Dermis blood vessel endothelial cell (primary cell): ENCODE measurements at regions not wholly inside any gene's neighbourhood (a gene's known extent, or its start where the extent isn't known, plus 50 kb on each side); places are given as distances from the start of the nearest gene placed in this dataset.

Source experiments
- DNase-seq: peaks from one replicate; pipeline ENCODE4 v3.0.0; 2010

DNA sequence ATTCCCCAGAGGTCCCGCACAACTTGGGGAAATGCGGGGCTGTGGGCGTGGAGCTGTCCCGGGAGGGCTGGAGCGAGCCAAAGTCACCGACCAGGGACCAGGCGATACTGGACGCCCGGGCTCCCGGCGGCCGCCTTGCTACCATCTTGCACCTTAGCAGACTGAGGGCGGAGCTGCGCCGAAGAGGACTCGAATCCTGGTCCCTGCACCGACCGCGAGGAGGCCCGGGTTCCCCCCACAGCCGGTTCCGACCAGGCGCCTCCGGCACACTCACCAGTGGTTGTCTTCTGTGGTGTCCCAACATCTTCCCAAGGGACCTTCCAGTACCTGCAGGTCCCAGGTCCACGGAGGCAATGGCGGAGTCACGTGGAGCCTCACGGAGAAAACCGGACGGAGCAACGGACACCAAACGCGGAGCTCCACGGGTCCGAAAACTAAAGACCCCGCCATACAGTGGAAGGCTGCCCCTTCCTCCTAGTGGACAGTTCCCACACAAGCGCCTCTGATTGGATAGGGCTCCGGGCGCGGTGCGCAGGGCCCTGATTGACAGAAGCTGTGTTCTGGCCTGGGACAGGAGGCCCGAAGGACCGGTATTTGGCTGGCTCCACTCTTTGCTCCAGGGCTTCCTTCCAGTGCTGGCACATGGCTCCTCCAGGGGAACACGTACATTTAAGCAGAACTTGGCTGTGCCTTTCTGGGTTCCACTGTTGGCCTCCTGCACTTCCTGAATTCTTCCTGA lies 124.6 kb upstream of the ZNF479 start:
- DNase-seq: no peak

DNA sequence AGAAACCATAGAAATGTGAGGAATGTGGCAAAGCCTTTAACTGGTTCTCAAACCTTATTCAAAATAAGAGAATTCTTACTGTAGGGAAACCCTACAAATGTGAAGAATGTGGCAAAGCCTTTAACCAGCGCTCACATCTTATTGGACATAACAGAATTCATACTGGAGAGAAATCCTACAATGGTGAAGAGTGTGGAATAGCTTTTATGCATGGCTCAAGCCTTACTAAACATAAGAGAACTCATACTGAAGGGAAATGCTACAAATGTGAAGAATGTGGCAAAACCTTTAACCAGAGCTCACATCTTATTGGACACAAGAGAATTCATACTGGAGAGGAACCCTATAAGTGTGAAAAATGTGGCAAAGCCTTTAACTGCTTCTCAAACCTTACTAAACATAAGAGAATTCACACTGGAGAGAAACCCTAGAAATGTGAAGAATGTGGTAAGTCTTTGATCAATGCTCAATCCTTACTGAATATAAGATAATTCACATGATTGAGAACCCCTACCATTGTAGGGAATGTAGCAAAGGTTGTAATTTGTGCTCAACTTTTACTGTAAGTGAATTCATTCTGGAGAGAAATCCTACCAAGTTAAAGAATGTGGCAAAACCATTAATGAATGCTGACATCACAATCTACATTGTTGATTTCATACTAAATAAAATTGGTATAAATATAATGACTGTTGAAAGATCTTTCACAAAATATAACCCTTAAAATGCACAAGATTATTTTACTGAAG lies 142.5 kb upstream of the ZNF479 start:
- no peak for DNase-seq

DNA sequence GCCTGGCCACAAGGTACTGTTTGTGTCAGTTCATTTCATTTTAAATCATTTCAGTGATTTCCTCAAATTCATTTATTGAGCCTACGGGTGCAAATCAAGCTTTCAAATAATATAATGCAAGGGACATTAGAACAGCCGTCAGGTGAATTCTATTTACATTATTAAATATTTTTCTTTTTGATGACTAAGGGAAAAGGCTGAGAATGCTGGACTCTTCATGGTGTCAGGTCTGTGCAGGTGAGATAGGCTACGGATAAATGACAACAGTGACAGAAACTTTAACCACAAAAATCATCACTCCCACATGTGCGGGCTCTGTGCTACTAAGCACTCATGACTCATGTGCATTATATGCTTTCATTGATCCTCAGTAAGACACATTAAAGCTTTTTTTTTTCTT lies 149.2 kb upstream of the ZNF716 start:
- DNase-seq: no peak

DNA sequence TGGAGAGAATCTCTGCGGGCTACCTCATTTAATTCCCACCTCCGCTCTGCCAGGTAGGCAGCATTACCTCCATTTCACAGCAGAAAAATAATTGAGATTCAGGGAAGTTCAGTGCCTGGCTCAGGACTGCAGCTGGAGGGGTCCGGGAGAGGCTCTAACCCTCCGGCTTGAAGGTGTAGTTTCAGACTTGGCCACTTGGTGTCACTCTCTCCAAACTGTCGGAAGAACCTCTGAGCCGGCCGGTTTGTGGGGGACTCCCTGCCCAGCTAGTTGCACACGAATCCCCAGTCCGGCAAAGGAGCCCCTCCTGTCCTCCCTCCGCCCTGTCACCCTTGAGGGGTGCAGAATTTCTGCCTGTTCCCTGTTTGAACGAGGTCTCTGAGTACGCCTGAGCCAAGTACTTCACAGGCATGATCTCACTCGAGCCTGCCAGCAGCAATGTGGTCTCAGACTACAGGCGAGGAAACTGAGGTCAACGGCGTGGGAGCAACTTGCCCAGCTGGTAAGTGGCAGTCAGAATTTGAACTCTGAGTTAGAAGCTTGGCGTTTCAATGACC lies 144.7 kb upstream of the ZNF716 start:
- no peak for DNase-seq

GRCh38 chr7:57308631-57309408 lies 141.2 kb upstream of the ZNF716 start:
- no peak for DNase-seq

GRCh38 chr7:57327081-57327480 lies 122.9 kb upstream of the ZNF716 start:
- DNase-seq: no peak

DNA sequence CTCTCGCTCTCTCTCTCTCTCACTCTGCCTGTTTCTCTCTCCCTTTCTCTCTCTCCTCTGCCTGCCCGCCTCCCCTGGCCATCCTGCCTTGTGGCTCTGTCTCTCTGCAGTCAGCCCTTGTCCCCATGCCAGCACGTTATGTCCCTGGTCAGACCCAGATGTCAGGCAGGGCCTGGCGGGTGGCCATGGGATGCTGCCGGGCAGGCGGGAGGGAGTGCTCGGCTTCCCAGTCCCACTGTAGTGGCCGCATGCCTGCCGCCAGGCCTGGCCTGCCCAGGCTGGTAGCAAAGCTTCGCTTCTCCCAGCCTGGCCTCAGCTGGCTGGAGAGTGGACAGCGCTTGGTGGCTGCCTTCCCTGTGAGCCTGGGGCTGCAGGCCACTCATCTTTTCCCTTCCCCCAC lies 121.5 kb upstream of the ZNF716 start:
- no peak for DNase-seq

- DNase-seq: no peak
These were observed 121.0 kb upstream of the ZNF716 start for GRCh38 chr7:57328963-57329362.

DNA sequence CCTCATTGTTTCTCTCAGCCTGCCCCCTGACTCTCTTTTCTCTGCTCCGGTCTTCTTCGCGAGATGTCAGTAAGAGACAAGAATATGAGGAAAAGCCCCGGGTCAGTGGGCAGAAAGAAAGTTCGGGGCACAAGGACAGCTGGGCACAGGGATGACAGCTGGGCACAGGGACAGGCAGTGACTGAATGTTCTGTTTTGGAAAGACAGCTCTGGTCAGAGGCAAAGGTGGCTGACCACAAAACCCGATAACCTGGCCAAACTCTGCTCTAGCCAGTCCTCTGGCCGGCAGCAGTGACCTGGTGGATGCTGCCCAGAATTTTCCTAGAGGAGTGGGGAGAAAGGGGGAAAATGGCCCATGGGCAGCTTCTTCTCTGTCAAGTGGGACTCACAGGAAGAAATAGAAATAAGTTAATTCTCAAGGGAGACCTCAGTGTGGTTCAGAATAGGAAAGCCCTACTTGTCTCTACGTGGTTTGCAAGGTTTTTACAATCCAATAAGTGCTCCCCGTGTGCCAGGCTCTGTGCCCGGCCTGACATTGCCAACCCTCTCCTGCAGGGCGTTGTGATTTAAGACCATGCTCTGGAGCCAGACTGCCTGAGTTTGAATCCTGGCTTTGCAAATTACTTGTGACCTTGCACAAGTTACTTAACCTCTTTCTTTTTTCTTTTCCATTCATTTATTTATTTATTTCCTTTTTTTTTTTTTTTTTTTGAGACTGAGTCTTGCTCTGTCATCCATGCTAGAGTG lies 110.6 kb upstream of the ZNF716 start:
- no peak for DNase-seq

- no peak for DNase-seq
These were observed 107.0 kb upstream of the ZNF716 start for GRCh38 chr7:57342954-57343353.

DNA sequence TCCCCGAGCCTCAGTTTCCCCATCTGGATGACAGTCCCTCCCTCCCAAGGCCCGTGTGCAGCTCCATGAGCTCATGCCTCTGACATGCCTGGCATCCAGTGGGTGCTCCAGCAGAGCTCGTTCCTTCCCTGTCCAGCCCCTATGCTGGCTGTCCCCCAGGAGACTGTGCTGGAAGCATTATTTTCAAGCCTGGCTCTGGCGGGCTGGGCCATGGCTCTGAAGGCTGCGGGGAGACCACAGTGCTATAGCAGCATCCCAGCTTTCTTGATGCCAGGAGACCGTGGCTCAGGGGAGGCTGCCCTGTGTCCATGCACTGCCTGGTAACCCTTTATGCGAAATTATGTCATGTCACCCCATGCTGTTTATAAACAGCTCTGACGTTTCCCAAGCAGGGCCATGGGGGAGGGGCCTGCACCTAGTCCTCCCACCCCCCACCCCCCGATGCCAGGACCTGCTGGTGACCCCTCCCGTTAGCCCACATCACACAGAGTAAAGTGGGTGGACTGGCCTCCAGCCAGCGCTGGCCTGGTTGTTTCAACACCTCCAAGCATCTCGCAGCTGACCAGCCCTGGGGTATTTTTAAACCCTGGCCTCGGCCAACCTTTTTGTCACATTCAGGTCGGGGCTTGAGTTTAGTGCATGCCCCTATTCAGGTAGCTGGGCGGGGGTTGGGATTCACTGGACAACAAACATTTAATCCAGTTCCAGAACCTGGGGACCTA lies 105.9 kb upstream of the ZNF716 start:
- DNase-seq: no peak

- no peak for DNase-seq
These were observed 105.0 kb upstream of the ZNF716 start for GRCh38 chr7:57344957-57345356.

DNA sequence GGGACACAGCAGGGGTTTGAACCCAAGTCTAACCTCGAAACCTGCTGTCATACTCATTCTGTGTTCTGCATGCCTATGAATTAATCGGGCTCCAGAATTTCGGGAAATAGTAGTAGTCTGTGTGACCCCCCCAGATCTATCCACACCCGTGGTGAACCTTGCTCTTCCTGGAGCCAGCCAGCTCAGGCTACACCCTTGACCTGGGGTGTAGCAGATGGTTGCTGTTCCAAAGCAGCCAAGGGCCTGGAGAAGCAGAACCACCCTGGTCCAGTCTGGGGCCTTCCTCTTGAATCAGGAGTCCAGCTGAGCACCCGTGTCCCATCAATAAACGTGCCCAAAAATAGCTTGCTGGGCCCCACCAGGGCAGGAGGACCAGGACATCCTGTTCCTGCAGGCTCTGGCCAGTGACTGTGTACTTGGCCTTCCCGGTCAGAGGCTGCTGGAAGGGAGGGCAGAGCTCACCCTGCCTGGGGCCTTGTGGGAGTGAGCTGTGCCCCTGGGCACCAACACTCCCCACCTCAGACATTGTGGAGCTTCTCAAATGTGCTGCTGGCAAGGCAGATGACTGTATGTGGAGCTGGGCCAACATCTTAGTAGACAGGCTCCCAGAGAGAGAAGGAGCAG lies 101.2 kb upstream of the ZNF716 start:
- no peak for DNase-seq

DNA sequence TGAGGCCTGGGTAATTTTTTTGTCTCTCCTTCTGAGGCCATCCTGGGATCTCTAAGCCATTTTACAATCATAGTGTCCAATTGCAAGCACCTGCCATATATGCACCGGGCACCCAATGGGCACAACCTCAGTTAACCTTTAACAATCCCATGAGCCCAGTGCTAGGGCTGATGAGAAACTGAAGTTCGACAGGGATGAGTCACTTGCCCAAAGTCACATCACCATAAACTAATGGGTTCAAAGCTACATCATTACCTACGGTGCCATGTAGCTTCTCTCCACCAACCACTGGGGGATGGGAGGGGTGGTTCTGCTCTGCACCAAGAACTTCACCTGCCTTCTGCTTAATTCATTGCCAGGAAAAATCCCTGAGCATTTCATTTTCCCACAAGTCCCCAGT lies 95.8 kb upstream of the ZNF716 start:
- DNase-seq: no peak

GRCh38 chr7:57354679-57355338 lies 95.2 kb upstream of the ZNF716 start:
- DNase-seq: no peak

DNA sequence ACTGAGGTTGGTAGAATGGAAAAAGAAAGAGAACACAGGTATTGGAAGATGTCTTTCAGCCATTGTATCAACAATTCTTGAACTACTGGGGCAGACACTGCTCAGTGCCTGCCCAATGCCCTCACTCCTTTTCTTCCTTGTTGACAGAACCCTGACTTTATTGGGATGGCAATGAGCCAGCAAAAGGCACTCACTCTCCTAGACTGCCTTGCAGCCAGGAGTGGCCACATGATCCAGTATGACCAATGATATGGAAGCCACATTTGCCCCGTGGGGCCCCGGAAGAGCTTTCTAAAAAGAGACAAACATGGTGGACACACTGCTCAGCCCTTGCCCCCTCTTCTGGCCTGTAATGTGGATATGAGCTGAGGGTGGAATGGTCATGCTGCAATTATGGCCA lies 88.6 kb upstream of the ZNF716 start:
- no peak for DNase-seq

GRCh38 chr7:57362868-57363267 lies 87.1 kb upstream of the ZNF716 start:
- DNase-seq: no peak

GRCh38 chr7:57363321-57363720 lies 86.7 kb upstream of the ZNF716 start:
- DNase-seq: no peak

DNA sequence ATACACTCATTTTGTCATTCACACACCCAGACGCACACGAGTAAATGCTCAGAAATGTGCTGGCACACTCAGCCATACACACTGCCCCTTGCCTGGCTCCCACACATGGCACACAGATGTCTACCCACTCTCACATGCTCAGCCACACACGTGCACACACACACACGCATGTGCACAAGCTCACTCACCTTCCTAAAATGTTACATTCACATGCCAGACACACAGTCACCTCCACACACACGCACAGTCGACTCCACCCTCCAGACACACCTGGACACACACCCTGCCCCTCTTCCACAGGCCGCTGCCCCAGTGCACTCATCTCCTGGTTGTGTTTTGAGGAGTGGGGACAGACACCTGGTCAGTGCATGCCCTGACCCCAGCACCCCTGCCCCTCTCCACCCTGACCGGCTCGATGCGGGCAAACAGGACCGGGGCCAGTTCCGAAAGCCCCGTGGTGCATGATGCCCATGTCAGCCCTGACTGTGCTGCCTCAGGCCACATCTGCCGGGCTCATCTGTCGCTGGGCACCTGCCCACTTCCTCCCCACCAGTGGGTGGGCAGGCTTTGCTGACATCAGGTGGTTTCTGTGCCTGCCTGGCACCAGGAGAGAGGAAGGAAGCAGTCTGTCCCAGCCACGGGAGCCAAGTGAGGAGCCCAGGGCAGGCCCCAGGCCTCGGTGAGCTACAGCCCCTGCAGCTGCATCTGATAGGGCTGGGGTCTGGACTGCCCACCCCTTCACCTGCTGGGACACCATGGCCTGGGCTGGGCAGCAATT lies 84.9 kb upstream of the ZNF716 start:
- no peak for DNase-seq

DNA sequence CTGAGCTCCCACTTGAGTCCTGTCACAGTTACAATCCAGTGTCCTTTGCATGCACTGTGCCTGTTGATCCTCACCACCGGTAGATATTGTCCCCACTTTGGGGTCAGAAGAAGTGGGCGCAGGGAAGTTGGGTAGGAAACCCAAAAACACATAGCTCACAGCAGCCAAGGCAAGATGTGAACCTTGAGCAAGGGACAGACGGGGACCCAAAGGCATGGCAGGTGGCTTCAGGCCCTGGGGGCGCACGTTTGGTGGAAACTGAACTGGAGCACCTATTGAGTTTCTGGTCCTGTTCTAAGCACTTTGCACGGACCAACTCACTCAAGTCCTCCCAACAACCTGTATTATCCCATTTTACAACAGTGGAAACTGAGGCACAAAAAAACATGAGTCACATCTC lies 82.8 kb upstream of the ZNF716 start:
- no peak for DNase-seq
